NCI-H510A treated with DMSO at 0.1 percent for 48 hours (cell line): ENCODE measurements at regions not wholly inside any gene's neighbourhood (a gene's known extent, or its start where the extent isn't known, plus 50 kb on each side); places are given as distances from the start of the nearest gene placed in this dataset.
"Not testable (repeated sequence)": the region's sequence is repeated elsewhere in the genome, so short reads cannot be mapped to it uniquely, and the experiment has no call there.

Experiments
- DNase-seq: peaks from one replicate; lab custom pipeline; 2025; lab: John Stamatoyannopoulos, UW

DNA sequence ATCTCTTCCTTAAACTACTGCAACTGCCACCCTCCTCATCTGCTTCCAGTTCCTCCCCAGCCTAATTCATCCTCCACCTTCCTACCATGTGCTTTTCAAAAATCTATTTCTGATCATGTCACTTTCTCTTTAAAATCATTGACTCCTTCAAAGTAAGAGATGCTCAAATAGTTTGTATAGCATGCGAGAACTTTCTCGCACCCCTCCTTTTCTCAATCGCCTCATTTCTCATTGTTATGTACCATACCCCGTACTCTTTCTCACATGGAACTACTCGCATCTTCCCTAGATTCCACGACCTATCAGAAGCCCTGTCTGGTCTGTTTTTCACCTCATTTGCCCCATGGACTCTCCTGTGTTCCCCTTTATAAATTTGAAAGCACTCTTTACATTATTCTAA lies 238.2 kb downstream of the NRIP1 start:
- DNase-seq: no peak

- DNase-seq: no peak
These were observed 239.3 kb downstream of the NRIP1 start for GRCh38 chr21:14825514-14825974.

GRCh38 chr21:14824126-14824525 lies 240.7 kb downstream of the NRIP1 start:
- no peak for DNase-seq

DNA sequence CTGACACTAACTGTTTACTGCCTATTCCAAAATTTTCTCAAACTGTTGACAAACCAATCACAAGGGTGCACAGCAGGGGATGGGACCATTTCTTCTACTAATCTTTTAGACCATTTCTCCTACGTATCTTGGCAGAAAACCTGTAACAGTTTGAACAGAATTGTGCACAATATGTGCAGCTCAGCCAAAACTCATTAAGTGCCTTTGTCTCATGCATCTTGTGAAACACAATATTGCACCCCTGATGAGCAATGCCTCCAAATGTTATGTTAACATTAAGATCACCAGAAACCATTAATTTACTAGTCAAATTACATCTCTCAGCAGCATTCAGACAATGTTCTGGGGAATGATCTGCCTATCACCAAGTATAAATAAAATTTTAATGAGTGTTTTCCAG lies 247.5 kb downstream of the NRIP1 start:
- no peak for DNase-seq

GRCh38 chr21:14814991-14815390 lies 249.8 kb downstream of the NRIP1 start:
- DNase-seq: no peak

DNA sequence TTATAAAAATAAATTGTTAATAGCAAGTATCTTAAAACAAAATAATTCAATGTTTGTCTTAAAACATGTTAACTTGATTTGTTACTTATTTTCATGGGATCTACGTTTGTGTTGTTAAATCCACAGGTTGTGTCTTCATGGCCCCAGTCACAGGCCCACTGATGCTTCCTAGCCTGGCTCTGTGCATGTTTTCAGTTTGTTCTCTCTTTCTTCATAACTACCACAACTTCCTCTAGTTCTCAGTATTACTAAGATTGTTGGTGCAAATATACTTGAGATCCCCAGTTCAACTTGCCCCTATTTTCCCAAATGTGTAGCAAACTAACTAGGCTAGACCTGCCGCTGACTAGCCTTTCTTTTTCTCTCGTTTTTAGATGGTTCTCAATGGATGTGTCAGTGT lies 250.5 kb downstream of the NRIP1 start:
- DNase-seq: no peak

- not testable (repeated sequence) for DNase-seq
These were observed 258.1 kb upstream of the SAMSN1 start for GRCh38 chr21:14804170-14804569.

- no peak for DNase-seq
These were observed 251.4 kb upstream of the SAMSN1 start for GRCh38 chr21:14797543-14797942.

DNA sequence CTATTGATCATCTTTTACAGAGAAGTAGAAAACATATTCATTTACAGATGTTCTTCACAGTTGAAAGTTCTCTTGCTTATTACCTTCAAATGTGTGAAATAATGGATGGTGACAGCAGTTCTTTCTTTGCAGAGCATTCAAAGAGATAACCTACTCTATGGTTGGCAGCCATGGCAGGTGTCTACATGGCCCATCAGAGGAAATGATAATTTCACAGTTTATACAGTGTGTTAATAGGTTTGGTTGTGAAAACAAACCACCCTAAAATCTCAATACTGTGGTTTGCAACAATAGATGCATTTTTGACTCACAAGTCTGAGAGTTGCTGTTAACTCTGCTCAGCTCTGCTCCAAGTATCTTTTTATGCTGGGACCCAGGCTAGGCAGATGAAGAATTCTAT lies 241.2 kb upstream of the SAMSN1 start:
- no peak for DNase-seq

DNA sequence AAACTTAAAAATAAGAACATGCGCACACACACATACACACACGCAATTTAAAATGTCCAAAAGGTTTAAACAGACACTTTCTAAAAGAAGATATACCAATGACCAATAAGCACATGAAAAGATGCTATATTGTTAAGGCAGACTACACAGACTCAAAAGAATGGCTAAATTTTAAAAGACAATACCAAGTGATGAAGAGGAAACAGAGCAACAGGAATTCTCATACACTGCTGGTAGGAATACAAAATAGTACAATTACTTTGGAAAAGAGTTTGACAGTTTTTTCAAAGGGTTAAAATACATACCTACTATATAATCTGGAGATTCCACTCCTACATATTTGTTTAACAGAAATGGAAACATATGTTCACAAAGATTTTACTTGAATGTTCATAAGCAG lies 239.6 kb upstream of the SAMSN1 start:
- no peak for DNase-seq

DNA sequence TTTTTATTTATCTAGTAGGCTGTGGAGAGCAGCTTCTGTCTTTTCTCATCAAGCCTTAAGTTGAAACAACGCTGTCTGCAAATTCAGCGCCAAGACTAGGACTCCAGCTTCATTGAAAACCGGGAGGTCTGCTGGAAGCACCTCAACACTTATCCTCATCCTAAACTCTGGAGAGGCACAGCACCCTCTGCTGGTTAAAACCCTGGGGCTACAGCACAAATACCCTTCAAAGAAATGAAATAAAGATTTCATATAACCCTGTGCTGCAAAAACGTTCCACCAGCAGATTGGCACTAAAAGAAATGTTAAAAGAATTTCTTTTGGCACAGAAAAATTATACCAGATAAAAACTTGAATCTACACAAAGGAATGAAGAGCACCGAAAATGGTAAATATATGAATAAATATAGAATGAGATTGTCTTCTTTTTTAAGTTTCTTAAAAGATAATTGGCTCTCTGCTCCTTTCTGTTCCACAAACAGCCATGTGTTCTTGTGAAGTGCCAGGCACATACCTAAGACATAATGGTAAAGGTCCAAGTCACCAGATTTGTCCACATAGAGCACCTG lies 227.7 kb upstream of the SAMSN1 start:
- DNase-seq: no peak

DNA sequence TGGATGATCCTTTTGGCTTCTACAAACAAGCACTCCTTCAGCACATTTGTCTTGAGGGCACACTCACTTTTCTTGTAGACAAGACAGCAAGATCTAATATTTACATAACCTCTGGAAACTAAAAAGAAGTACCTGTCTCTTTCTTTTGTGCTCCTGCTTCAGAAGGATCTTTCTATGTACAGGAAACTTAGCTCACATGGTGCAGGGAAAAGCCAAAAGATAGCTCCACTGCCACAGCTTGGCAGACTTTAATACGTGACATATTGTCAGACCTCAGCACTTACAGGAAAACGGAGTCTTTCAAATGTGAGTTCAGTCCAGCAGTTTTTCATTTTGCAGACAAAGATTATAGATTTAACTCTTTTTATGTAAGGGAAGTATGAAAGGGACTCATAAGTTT lies 225.5 kb upstream of the SAMSN1 start:
- no peak for DNase-seq

- no peak for DNase-seq
These were observed 221.9 kb upstream of the SAMSN1 start for GRCh38 chr21:14768042-14768441.

DNA sequence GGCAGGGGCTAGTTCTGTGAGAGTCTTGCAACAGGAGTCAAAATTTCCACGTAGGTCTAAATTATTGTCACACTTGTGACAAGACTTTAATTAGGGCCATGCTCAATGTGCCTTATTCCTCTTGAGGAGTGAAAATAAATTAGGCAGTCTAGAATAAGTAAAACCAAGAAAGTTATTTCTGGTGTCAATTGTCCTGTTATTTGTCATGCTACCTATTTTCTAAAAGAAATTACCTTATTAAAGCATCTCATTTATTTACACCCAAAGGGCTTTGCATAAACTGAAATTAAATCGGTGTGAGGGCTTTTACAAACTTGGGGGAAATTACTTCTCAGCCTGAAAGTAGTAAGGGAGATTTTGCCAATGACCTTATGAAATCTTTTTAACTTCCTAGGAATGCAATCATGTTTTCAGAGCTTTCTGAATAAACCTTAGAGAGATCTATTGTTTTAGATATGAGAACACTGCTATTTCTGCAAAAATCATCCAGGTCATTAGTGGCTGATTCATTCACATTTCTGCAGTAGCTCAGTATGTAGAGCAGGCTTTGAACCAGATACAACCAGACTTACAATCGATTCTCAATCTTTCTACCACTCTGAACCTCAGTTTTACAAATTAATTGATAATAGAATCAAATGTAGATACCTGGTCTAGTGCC lies 221.2 kb upstream of the SAMSN1 start:
- no peak for DNase-seq

DNA sequence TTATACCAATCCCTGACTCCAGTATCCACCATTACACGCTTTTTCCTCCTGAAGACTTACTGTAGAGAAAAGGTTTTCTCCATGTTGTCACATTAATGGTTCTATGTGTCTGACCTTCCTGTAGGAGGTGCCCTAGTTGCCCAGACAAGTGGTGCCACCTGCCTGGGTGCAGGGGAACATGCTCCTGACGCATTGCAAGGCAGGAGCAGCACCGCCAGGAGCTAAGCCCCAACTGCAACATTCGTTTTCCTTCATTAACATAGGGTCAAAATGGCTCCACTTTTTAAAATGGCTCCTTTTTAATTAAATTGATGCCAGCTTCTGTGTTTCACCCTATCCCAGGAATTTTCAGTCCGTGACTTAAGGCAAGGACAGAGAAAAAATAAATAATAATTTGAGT lies 220.1 kb upstream of the SAMSN1 start:
- DNase-seq: no peak

- no peak for DNase-seq
These were observed 217.6 kb upstream of the SAMSN1 start for GRCh38 chr21:14763695-14764064.

DNA sequence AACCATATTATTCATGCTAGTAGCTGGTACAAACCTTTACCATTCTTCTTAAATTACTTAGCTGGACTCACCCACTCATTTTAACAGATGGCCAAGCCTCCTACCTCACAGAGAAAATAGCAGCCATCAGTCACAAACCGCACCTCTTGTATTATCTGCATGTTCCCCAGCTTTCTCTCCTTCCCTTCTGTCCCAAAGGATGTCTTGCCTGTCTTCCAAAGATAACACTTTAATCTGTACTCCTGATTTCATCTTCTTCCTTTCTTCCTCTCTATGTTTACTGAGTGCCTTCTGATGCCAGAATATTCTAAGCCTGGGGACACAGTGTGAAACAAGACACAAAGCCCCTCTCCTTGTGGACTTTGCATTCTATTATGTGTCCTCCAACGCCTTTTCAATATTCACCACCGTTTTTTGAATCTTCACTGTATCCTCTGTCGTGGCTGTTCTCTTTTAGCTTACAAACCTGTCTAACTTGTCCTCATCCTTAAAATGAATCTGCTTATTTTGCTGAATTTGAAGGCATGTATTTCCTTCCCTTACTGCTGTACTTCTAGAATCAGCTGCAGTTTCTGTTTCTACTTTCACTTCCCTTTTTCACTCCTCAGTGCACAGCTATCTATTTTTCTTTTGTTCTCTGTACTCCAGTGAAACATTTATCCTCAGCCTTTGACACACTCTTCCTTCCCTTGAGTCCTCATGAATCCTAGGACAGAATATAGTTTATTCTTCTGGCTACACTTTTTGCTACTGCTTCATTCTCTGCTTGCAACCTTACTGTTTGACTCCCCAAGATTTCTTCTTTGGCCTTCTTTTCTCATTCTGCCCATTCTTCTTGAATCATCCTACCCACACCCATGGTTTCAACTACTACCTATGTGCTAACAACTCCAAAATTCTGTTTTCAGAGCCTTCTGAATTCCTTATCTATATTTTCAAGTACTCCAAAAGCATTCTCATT lies 216.9 kb upstream of the SAMSN1 start:
- DNase-seq: no peak

GRCh38 chr21:14762327-14762726 lies 216.2 kb upstream of the SAMSN1 start:
- DNase-seq: no peak

DNA sequence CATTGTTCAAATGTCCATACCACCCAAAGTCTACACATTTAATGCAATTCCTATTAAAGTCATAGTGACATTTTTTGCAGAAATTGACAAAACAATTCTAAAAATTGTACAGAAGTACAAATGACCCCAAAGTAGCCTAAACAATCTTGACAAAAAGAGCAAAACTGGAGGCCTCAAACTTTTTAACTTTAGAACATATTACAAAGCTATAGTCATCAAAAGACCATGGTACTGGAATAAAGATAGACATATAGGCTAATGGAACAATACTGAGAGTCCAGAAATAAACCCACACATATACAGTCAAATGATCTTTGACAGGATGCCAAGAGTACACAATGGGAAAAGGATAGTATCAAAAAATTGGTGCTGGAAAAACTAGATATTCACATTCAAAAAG lies 213.2 kb upstream of the SAMSN1 start:
- no peak for DNase-seq

- DNase-seq: no peak
These were observed 212.7 kb upstream of the SAMSN1 start for GRCh38 chr21:14758849-14759248.

DNA sequence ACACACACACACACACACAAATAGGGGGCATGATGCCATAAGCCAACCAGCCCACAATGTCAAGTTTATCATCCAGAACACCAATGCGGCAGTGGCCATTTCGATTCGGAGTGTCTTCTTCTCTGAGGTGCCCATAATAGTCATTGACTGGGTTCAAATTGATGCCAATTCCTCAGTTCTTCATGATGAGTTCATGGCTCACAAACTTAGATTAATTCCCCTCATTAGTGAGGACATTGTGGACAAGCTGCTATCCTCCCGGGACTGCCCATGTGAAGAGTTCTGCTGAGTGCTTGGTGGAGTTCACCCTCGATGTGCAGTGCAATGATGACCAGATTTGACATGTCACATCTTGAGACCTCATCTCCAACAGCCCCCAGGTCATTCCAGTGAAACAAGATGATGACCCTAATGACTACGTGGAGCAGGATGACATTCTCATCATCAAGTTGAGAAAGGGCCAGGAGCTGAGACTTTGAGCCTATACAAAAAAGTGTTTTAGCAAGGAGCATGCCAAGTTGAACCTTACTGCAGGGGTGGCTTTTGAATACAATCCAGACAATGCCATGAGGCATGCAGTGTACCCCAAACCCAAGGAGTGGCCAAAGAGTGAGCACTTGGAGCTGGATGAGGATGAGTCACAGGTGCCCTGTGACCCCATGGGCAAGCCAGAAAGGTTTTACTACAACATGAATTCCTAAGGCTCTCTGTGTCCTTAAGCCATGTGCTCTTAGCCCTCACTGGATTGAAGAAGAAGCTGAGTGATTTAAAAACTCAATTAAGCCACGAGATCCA lies 211.6 kb upstream of the SAMSN1 start:
- DNase-seq: no peak

- no peak for DNase-seq
These were observed 209.0 kb upstream of the SAMSN1 start for GRCh38 chr21:14755086-14755485.
